Esophagus (tissue), 2 donors: ENCODE measurements at regions not wholly inside any gene's neighbourhood (a gene's known extent, or its start where the extent isn't known, plus 50 kb on each side); places are given as distances from the start of the nearest gene placed in this dataset.

Source experiments
- H3K27ac ChIP-seq, 2 donors: one replicate each; pipeline ENCODE4 v1.5.1; 2013; ENCODE audit warnings: low read depth in 2 of 2, mild to moderate bottlenecking in 2 of 2, inconsistent platforms in 1 of 2, low read length in 1 of 2, moderate library complexity in 1 of 2
- H3K27me3 ChIP-seq, 2 donors: one replicate each; pipeline ENCODE4 v1.6.1; 2013; ENCODE audit warnings: low read length in 2 of 2, control low read depth in 1 of 2, mild to moderate bottlenecking in 1 of 2; ENCODE audit not compliant: insufficient read depth in 2 of 2, control insufficient read depth in 1 of 2
- H3K36me3 ChIP-seq, 2 donors: one replicate each; pipeline ENCODE4 v1.6.1; 2013; ENCODE audit warnings: low read length in 1 of 2; ENCODE audit not compliant: control insufficient read depth in 2 of 2, insufficient read depth in 2 of 2
- H3K4me1 ChIP-seq, 2 donors: one replicate each; pipeline ENCODE4 v1.6.1; 2013; ENCODE audit warnings: low read length in 1 of 2; ENCODE audit not compliant: control insufficient read depth in 2 of 2, insufficient read depth in 2 of 2
- H3K4me3 ChIP-seq, 2 donors: one replicate each; pipeline ENCODE4 v1.5.1; 2013; ENCODE audit warnings: low read length in 2 of 2, mild to moderate bottlenecking in 2 of 2, low read depth in 1 of 2, moderate library complexity in 1 of 2
- H3K9me3 ChIP-seq, 2 donors: one replicate each; pipeline ENCODE4 v1.6.1; 2013; ENCODE audit warnings: mild to moderate bottlenecking in 2 of 2, low read depth in 1 of 2, low read length in 1 of 2, moderate library complexity in 1 of 2; ENCODE audit not compliant: control insufficient read depth in 2 of 2, insufficient read depth in 1 of 2
- WGBS, 2 donors: extraction: QIAGEN DNeasy Blood & Tissue Kit; methylation state at CpG; one replicate each; pipeline ENCODE4 v1.1.7; 2013; 5-methylcytosine and 5-hydroxymethylcytosine counted together
- donor health status: healthy with polysubstance abuse.
- donor health status: Bipolar disorder and iron deficiency.

GRCh38 chr4:12979797-12980196 lies 504.3 kb downstream of the RAB28 start:
- H3K27ac ChIP-seq = no peak overlapping the region
- H3K4me3 ChIP-seq = no peak overlapping the region
- no peaks in the 10 kb centered on the region for H3K36me3 ChIP-seq
- H3K9me3 ChIP-seq = no peaks in the 10 kb centered on the region
- 48 to 62% methylated on average over 11 of the region's 11 CpGs for WGBS, 2 donors
- H3K4me1 ChIP-seq = no peaks in the 10 kb centered on the region
- H3K27me3 ChIP-seq = no peaks in the 10 kb centered on the region

- Histone ChIP-seq H3K27ac (no peak overlapping the region), H3K27me3 (no peaks in the 10 kb centered on the region), H3K4me3 (no peak overlapping the region), H3K36me3 (no peaks in the 10 kb centered on the region), H3K4me1 (no peaks in the 10 kb centered on the region), H3K9me3 (no peaks in the 10 kb centered on the region)
Measured at GRCh38 chr4:12978310-12978709, 505.8 kb downstream of the RAB28 start.

GRCh38 chr4:12975511-12975910 lies 508.6 kb downstream of the RAB28 start:
- Histone ChIP-seq H3K36me3 (no peaks in the 10 kb centered on the region), H3K9me3 (no peaks in the 10 kb centered on the region), H3K4me3 (no peak overlapping the region), H3K27me3 (no peaks in the 10 kb centered on the region), H3K27ac (no peak overlapping the region), H3K4me1 (no peaks in the 10 kb centered on the region)
- 36 to 46% methylated on average over 3 of the region's 3 CpGs for WGBS, 2 donors

DNA sequence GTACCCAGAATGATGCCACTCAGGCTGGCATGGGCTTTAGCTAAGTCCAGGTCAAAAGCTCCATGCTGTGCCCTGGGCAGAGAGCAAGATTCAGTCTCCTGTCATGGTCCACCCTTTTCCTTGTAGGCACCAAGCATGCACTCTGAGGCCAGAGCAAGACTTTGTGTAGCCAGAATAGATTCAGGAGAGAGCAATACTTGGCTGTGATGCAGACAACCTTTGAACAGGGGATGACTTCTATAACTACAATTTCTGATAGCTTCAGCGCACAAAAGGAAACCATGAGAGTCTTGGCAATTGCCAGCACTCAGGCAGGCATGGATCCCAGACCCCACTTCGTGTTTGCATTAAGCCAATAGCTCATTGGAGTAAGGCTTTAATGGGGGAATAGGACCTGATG lies 510.6 kb downstream of the RAB28 start:
- Histone ChIP-seq H3K4me3 (no peak overlapping the region), H3K27me3 (no peaks in the 10 kb centered on the region), H3K4me1 (no peaks in the 10 kb centered on the region), H3K27ac (no peak overlapping the region), H3K36me3 (no peaks in the 10 kb centered on the region), H3K9me3 (no peaks in the 10 kb centered on the region)
- WGBS, 2 donors = 70 to 82% methylated on average over 2 of the region's 2 CpGs

GRCh38 chr4:12968345-12968744 lies 515.8 kb downstream of the RAB28 start:
- H3K27me3 ChIP-seq = no peaks in the 10 kb centered on the region
- H3K4me3 ChIP-seq = no peak overlapping the region
- no peaks in the 10 kb centered on the region for H3K4me1 ChIP-seq
- H3K36me3 ChIP-seq = no peaks in the 10 kb centered on the region
- WGBS, 2 donors = 68 to 69% methylated on average over 4 of the region's 4 CpGs
- no peaks in the 10 kb centered on the region for H3K9me3 ChIP-seq
- no peak overlapping the region for H3K27ac ChIP-seq

- no peak overlapping the region for H3K4me3 ChIP-seq
- H3K9me3 ChIP-seq = no peaks in the 10 kb centered on the region
- H3K4me1 ChIP-seq = no peaks in the 10 kb centered on the region
- H3K36me3 ChIP-seq = no peaks in the 10 kb centered on the region
- WGBS, 2 donors = 74 to 75% methylated on average over 5 of the region's 5 CpGs
- no peak overlapping the region for H3K27ac ChIP-seq
- H3K27me3 ChIP-seq = no peaks in the 10 kb centered on the region
Measured at GRCh38 chr4:12966726-12967125, 517.4 kb downstream of the RAB28 start.

- Histone ChIP-seq H3K4me1 (no peaks in the 10 kb centered on the region), H3K4me3 (no peak overlapping the region), H3K27me3 (no peaks in the 10 kb centered on the region), H3K9me3 (no peaks in the 10 kb centered on the region), H3K36me3 (no peaks in the 10 kb centered on the region), H3K27ac (no peak overlapping the region)
- WGBS, 2 donors = 63 to 65% methylated on average over 4 of the region's 4 CpGs
Measured at GRCh38 chr4:12965334-12965733, 518.8 kb downstream of the RAB28 start.

DNA sequence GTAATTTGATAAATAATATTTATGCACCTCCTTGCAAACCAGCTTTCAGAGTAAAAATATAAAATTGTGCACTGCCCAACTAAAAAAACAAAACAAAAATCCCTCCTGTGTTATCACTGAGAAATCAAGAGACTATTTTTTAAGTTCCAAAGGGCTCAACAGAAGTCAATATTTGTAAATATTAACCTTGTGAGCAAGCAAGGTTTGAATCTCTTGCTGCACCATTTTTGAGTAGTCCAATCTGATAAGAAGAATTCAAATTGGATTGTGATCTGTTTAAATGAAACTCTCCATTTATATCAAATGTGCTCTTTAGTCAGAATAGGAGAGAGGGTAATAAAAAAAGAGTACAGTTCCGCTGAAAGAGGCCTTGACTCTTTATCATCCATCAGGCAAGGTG lies 520.2 kb downstream of the RAB28 start:
- H3K27ac ChIP-seq = no peak overlapping the region
- no peaks in the 10 kb centered on the region for H3K9me3 ChIP-seq
- no peaks in the 10 kb centered on the region for H3K36me3 ChIP-seq
- whole genome bisulfite sequencing, 2 donors = 74 to 76% methylated on average over 1 of the region's 1 CpG
- H3K4me3 ChIP-seq = no peak overlapping the region
- no peaks in the 10 kb centered on the region for H3K27me3 ChIP-seq
- H3K4me1 ChIP-seq = no peaks in the 10 kb centered on the region

DNA sequence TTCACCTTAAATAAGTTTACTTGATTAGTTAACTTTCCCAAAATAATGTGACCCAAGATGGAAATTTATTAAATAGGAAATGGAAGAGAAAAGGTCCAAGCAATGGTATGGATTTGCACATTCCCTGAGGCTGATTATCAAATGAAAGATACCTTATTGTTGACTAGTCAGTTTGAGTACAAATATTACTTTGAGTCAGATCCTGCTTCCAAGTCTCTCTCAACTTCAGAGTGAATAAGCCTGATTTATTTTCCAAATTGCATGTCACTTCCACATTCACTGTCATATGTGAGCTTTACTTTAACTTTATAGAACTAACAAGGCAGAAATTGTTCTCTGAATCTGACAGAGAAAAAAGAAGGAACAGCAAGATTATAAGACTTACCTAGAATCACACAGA lies 520.8 kb downstream of the RAB28 start:
- Histone ChIP-seq H3K4me1 (no peaks in the 10 kb centered on the region), H3K27me3 (no peaks in the 10 kb centered on the region), H3K36me3 (no peaks in the 10 kb centered on the region), H3K27ac (no peak overlapping the region), H3K4me3 (no peak overlapping the region), H3K9me3 (no peaks in the 10 kb centered on the region)

- no peaks in the 10 kb centered on the region for H3K27me3 ChIP-seq
- WGBS, 2 donors = 81 to 82% methylated on average over 2 of the region's 2 CpGs
- no peak overlapping the region for H3K27ac ChIP-seq
- no peaks in the 10 kb centered on the region for H3K4me1 ChIP-seq
- no peaks in the 10 kb centered on the region for H3K9me3 ChIP-seq
- no peak overlapping the region for H3K4me3 ChIP-seq
- no peaks in the 10 kb centered on the region for H3K36me3 ChIP-seq
Measured at GRCh38 chr4:12961713-12962112, 522.4 kb downstream of the RAB28 start.
